AG04450 (cell line): ENCODE measurements at regions not wholly inside any gene's neighbourhood (a gene's known extent, or its start where the extent isn't known, plus 50 kb on each side); places are given as distances from the start of the nearest gene placed in this dataset.

Source experiments
- CTCF ChIA-PET: fragments of 300-600, 350-600 bp; formaldehyde crosslinking; extraction: SDS; loops from one replicate; lab custom pipeline; 2022; ENCODE audit warnings: antibody characterized with exemption, inconsistent platforms; lab: Charles Lee
- POLR2A ChIA-PET: fragments of 350-600 bp; formaldehyde crosslinking; extraction: SDS; loops from one replicate; lab custom pipeline; 2021; ENCODE audit warnings: antibody characterized with exemption, inconsistent platforms; lab: Yijun Ruan, JAX
- DNase-seq: peaks from one replicate; pipeline ENCODE4 v3.0.0-alpha.2; 2011; ENCODE audit warnings: low read depth, low spot score
- H3K27ac ChIP-seq: one replicate; pipeline ENCODE4 v1.5.1; 2012; ENCODE audit warnings: low read depth, low read length, control low read depth
- H3K27me3 ChIP-seq: one replicate; pipeline ENCODE4 v1.6.0; 2012; ENCODE audit warnings: low read length; ENCODE audit not compliant: control insufficient read depth, insufficient read depth
- H3K4me3 ChIP-seq: 2 replicates; pipeline ENCODE4 v1.5.1; 2011; ENCODE audit warnings: mild to moderate bottlenecking, low read depth, low read length, control low read depth
- H3K9me3 ChIP-seq: 2 replicates; pipeline ENCODE4 v1.5.1; 2012; ENCODE audit warnings: low read length; ENCODE audit not compliant: control insufficient read depth, insufficient read depth
- CTCF ChIP-seq: IDR thresholded peaks from 2 replicates; pipeline ENCODE4 v1.5.1; 2011; ENCODE audit warnings: low read depth, low read length, control low read depth, inconsistent platforms

- H3K27ac ChIP-seq: no peak overlapping the region
- no peak overlapping the region for H3K4me3 ChIP-seq
- CTCF ChIA-PET: no interaction called here
- POLR2A ChIA-PET: no interaction called here
- no peaks in the 10 kb centered on the region for H3K27me3 ChIP-seq
- no peak for DNase-seq
- no peak for TF ChIP-seq CTCF
- no peaks in the 10 kb centered on the region for H3K9me3 ChIP-seq
These were observed 707.1 kb upstream of the ACVR2A start for GRCh38 chr2:147137711-147138110.

GRCh38 chr2:147135376-147135775, 709.5 kb upstream of the ACVR2A start:
- Histone ChIP-seq H3K9me3 (no peaks in the 10 kb centered on the region), H3K27ac (no peak overlapping the region), H3K27me3 (no peaks in the 10 kb centered on the region), H3K4me3 (no peak overlapping the region)
- no peak for TF ChIP-seq CTCF
- ChIA-PET CTCF (no interaction called here), POLR2A (no interaction called here)
- no peak for DNase-seq

GRCh38 chr2:147133286-147133908, 711.4 kb upstream of the ACVR2A start:
- no peak overlapping the region for H3K4me3 ChIP-seq
- no peaks in the 10 kb centered on the region for H3K27me3 ChIP-seq
- POLR2A ChIA-PET: no interaction called here
- no peaks in the 10 kb centered on the region for H3K9me3 ChIP-seq
- CTCF ChIA-PET: no interaction called here
- no peak overlapping the region for H3K27ac ChIP-seq
- no peak for TF ChIP-seq CTCF
- DNase-seq: no peak

- H3K9me3 ChIP-seq: no peaks in the 10 kb centered on the region
- H3K27me3 ChIP-seq: no peaks in the 10 kb centered on the region
- no peak overlapping the region for H3K27ac ChIP-seq
- H3K4me3 ChIP-seq: no peak overlapping the region
- POLR2A ChIA-PET: no interaction called here
- no peak for TF ChIP-seq CTCF
- CTCF ChIA-PET: no interaction called here
- no peak for DNase-seq
These were observed 719.7 kb upstream of the ACVR2A start for GRCh38 chr2:147125145-147125544.

- Histone ChIP-seq H3K4me3 (no peak overlapping the region), H3K9me3 (no peaks in the 10 kb centered on the region), H3K27me3 (no peaks in the 10 kb centered on the region), H3K27ac (no peak overlapping the region)
- ChIA-PET POLR2A (no interaction called here), CTCF (interaction anchor here (0.7 kb wide), 1 partner anchor 163 kb away, joined by 3 read pairs; no protein-coding TSS in a partner anchor)
- no peak for DNase-seq
- no peak for TF ChIP-seq CTCF
These were observed 721.9 kb upstream of the ACVR2A start for GRCh38 chr2:147122944-147123343.
